CD14-positive monocyte (primary cell): ENCODE measurements at regions not wholly inside any gene's neighbourhood (a gene's known extent, or its start where the extent isn't known, plus 50 kb on each side); places are given as distances from the start of the nearest gene placed in this dataset.

Experiments
- DNase-seq, 3 donors: peaks; one replicate each; pipeline ENCODE4 v3.0.0-alpha.2; 2011 to 2022
- H2AFZ ChIP-seq: 2 replicates; pipeline ENCODE4 v1.6.0; 2012; ENCODE audit warnings: mild to moderate bottlenecking, low read depth, low read length, inconsistent platforms; ENCODE audit not compliant: insufficient read depth, poor library complexity, severe bottlenecking
- H3K27ac ChIP-seq, 2 donors: 1 replicate in 1 of 2; 2 replicates in 1 of 2; pipeline ENCODE4 v1.5.1; 2012 to 2013; ENCODE audit warnings: low read length in 2 of 2, control low read depth in 1 of 2, inconsistent platforms in 1 of 2, low read depth in 1 of 2, mild to moderate bottlenecking in 1 of 2
- H3K27me3 ChIP-seq, 2 donors: one replicate each; pipeline versions ENCODE4 v1.6.0 to v1.6.1; 2011 to 2013; ENCODE audit warnings: low read length in 2 of 2; ENCODE audit not compliant: control insufficient read depth in 2 of 2, insufficient read depth in 2 of 2
- H3K36me3 ChIP-seq, 2 donors: replicated peaks in 1 of 2; 1 replicate in 1 of 2; 2 replicates in 1 of 2; pipeline versions ENCODE4 v1.5.1 to v1.6.1; 2012 to 2013; ENCODE audit warnings: low read length in 2 of 2, control low read depth in 1 of 2, inconsistent platforms in 1 of 2, mild to moderate bottlenecking in 1 of 2; ENCODE audit not compliant: insufficient read depth in 2 of 2, control insufficient read depth in 1 of 2
- H3K4me1 ChIP-seq, 2 donors: 1 replicate in 1 of 2; 2 replicates in 1 of 2; pipeline versions ENCODE4 v1.5.1 to v1.6.1; 2012 to 2013; ENCODE audit warnings: low read length in 2 of 2, control low read depth in 1 of 2, inconsistent platforms in 1 of 2, mild to moderate bottlenecking in 1 of 2, moderate library complexity in 1 of 2; ENCODE audit not compliant: insufficient read depth in 2 of 2, control insufficient read depth in 1 of 2
- H3K4me2 ChIP-seq: replicated peaks from 2 replicates; pipeline ENCODE3; 2012; ENCODE audit warnings: low read length, moderate library complexity, mild to moderate bottlenecking; ENCODE audit not compliant: poor library complexity, severe bottlenecking; ENCODE audit errors: extremely low read depth
- H3K4me3 ChIP-seq, 3 experiments: fragments of 200-600 bp in 1 of 3; sonication (generic) in 1 of 3; replicated peaks in 1 of 3; 1 replicate in 2 of 3; 2 replicates in 1 of 3; pipeline ENCODE4 v1.5.1; 2011 to 2013; ENCODE audit warnings: low read length in 3 of 3, mild to moderate bottlenecking in 3 of 3, control low read depth in 2 of 3, low read depth in 2 of 3, inconsistent platforms in 1 of 3, moderate library complexity in 1 of 3
- H3K79me2 ChIP-seq: 2 replicates; pipeline ENCODE4 v1.6.0; 2012; ENCODE audit warnings: mild to moderate bottlenecking, control low read depth, inconsistent platforms, low read length, moderate library complexity; ENCODE audit not compliant: insufficient read depth
- H3K9ac ChIP-seq: 2 replicates; pipeline ENCODE4 v1.6.0; 2017; ENCODE audit warnings: low read length, mild to moderate bottlenecking; ENCODE audit not compliant: insufficient read depth, poor library complexity, severe bottlenecking
- H3K9me3 ChIP-seq, 2 donors: replicated peaks in 1 of 2; 1 replicate in 1 of 2; 2 replicates in 1 of 2; pipeline versions ENCODE4 v1.5.1 to v1.6.1; 2012 to 2013; ENCODE audit warnings: low read length in 2 of 2, control low read depth in 1 of 2; ENCODE audit not compliant: control insufficient read depth in 1 of 2, insufficient read depth in 1 of 2
- H4K20me1 ChIP-seq: 2 replicates; pipeline ENCODE4 v1.6.0; 2012; ENCODE audit warnings: mild to moderate bottlenecking, low read length, control low read depth, moderate library complexity; ENCODE audit not compliant: insufficient read depth
- H3K27ac Mint-ChIP-seq, 7 donors: one replicate each; pipeline ENCODE4 v1.8.0; 2020; ENCODE audit warnings: mild to moderate bottlenecking in 7 of 7, mixed read lengths in 7 of 7, moderate library complexity in 6 of 7, inconsistent platforms in 2 of 7
- H3K27me3 Mint-ChIP-seq, 3 donors: one replicate each; pipeline ENCODE4 v1.8.0; 2021 to 2022; ENCODE audit warnings: low read depth in 3 of 3, mild to moderate bottlenecking in 3 of 3, mixed read lengths in 3 of 3, moderate library complexity in 3 of 3, inconsistent platforms in 1 of 3
- H3K36me3 Mint-ChIP-seq, 2 donors: one replicate each; pipeline ENCODE4 v1.8.0; 2020; ENCODE audit warnings: mixed read lengths in 2 of 2, inconsistent platforms in 1 of 2, mild to moderate bottlenecking in 1 of 2
- H3K4me1 Mint-ChIP-seq: one replicate; pipeline ENCODE4 v1.8.0; 2020; ENCODE audit warnings: mild to moderate bottlenecking, mixed read lengths
- H3K4me3 Mint-ChIP-seq, 2 donors: one replicate each; pipeline ENCODE4 v1.8.0; 2020; ENCODE audit warnings: mild to moderate bottlenecking in 2 of 2, mixed read lengths in 2 of 2, moderate library complexity in 1 of 2
- H3K9me3 Mint-ChIP-seq, 7 donors: one replicate each; pipeline ENCODE4 v1.8.0; 2020 to 2022; ENCODE audit warnings: mixed read lengths in 7 of 7, mild to moderate bottlenecking in 6 of 7, moderate library complexity in 6 of 7, inconsistent platforms in 2 of 7
- WGBS: methylation state at CpG from one replicate; pipeline ENCODE4 v1.1.5; 2013; ENCODE audit warnings: missing lambda C conversion rate; ENCODE audit not compliant: insufficient coverage; 5-methylcytosine and 5-hydroxymethylcytosine counted together
- intact Hi-C, 2 donors: fragments of 100-400 bp; cut with micrococcal nuclease; formaldehyde crosslinking; loops; one replicate each; pipeline versions ENCODE4 v1.15.0 to v1.15.1; 2023
- TF ChIP-seq, protein P1 (sequence below): fragments of 200-600 bp; IDR thresholded peaks from one replicate; pipeline ENCODE4 v1.8.0; 2022; ENCODE audit warnings: antibody characterized with exemption, mild to moderate bottlenecking

DNA sequence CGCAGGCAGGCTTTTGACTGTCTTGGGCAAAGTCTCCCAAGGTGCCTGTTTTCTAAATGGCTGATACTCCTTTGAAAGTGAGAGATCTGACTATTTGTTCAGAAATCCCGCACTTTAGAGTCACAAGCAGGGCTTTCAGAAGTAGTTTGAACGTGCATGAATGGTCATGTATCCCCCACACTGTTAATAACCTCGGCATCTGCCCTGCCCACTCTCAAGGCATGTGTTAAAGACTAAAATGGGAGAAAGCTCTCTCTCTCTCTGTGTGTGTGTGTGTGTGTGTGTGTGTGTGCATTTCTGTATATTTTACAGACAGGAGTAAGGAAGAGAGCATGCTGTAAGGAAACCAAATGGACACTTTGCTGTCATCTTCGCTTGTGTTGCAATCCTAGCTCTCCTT, 163.7 kb downstream of the MAF start:
- H3K27me3 ChIP-seq = no peaks in the 10 kb centered on the region
- WGBS = 100% methylated on average over 2 of the region's 5 CpGs
- H3K27ac Mint-ChIP-seq = no peak overlapping the region
- H3K4me3 ChIP-seq = no peak overlapping the region
- H3K27ac ChIP-seq = no peak overlapping the region
- H3K36me3 ChIP-seq = no peaks in the 10 kb centered on the region
- H3K36me3 Mint-ChIP-seq = no peaks in the 10 kb centered on the region
- no peak overlapping the region for H3K9ac ChIP-seq
- no peaks in the 10 kb centered on the region for H4K20me1 ChIP-seq
- intact Hi-C loops = no loop called here
- peaks cover 13% of the 10 kb centered on the region for H3K4me1 Mint-ChIP-seq
- no peak overlapping the region for H3K4me3 Mint-ChIP-seq
- TF ChIP-seq, protein P1, sequence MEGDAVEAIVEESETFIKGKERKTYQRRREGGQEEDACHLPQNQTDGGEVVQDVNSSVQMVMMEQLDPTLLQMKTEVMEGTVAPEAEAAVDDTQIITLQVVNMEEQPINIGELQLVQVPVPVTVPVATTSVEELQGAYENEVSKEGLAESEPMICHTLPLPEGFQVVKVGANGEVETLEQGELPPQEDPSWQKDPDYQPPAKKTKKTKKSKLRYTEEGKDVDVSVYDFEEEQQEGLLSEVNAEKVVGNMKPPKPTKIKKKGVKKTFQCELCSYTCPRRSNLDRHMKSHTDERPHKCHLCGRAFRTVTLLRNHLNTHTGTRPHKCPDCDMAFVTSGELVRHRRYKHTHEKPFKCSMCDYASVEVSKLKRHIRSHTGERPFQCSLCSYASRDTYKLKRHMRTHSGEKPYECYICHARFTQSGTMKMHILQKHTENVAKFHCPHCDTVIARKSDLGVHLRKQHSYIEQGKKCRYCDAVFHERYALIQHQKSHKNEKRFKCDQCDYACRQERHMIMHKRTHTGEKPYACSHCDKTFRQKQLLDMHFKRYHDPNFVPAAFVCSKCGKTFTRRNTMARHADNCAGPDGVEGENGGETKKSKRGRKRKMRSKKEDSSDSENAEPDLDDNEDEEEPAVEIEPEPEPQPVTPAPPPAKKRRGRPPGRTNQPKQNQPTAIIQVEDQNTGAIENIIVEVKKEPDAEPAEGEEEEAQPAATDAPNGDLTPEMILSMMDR = no peak
- peaks cover 0 to 3% (median 0%) of the 10 kb centered on the region in 7 donors for H3K9me3 Mint-ChIP-seq
- DNase-seq = no peak
- H3K4me2 ChIP-seq = no peak overlapping the region
- no peak overlapping the region for H2AFZ ChIP-seq
- no peaks in the 10 kb centered on the region for H3K9me3 ChIP-seq
- peaks cover 0 to 16% (median 3%) of the 10 kb centered on the region in 3 donors for H3K27me3 Mint-ChIP-seq
- H3K79me2 ChIP-seq = no peaks in the 10 kb centered on the region
- H3K4me1 ChIP-seq = peaks cover 8 to 9% of the 10 kb centered on the region in 2 donors

DNA sequence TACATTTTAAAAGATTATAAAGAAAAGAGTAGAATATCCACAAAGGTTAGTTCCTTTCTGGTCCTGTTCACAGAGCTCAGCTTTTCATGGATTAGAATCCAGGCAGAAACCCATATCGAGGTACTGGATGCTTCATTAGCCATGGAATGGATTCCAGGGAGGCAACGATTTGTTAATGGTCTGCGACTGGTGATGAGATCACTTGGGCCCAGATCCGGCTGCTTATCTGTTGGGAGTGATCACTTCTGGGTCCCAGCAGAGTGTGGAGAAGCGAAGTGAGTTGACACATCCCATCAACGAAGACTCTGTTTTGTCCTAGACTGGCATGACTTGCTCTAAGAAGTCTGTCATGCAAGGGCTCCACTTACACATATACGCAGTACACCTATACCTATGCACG, 165.8 kb downstream of the MAF start:
- peaks cover 0 to 4% (median 0%) of the 10 kb centered on the region in 7 donors for H3K9me3 Mint-ChIP-seq
- no peak for DNase-seq
- 98% methylated on average over 7 of the region's 8 CpGs for WGBS
- TF ChIP-seq, protein P1 = no peak
- no peak overlapping the region for H3K4me3 Mint-ChIP-seq
- Histone ChIP-seq H4K20me1 (no peaks in the 10 kb centered on the region), H3K27ac (no peak overlapping the region), H3K4me3 (no peak overlapping the region), H3K36me3 (no peaks in the 10 kb centered on the region), H3K9ac (no peak overlapping the region), H3K79me2 (no peaks in the 10 kb centered on the region), H2AFZ (no peak overlapping the region), H3K4me2 (no peak overlapping the region), H3K9me3 (no peaks in the 10 kb centered on the region), H3K27me3 (no peaks in the 10 kb centered on the region), H3K4me1 (peaks cover 2 to 4% of the 10 kb centered on the region in 2 donors)
- intact Hi-C loops = no loop called here
- H3K4me1 Mint-ChIP-seq = peaks cover 6% of the 10 kb centered on the region
- no peaks in the 10 kb centered on the region for H3K36me3 Mint-ChIP-seq
- peaks cover 3 to 13% (median 4%) of the 10 kb centered on the region in 3 donors for H3K27me3 Mint-ChIP-seq
- H3K27ac Mint-ChIP-seq = no peak overlapping the region
